Neural progenitor cell (in vitro differentiated cells): ENCODE measurements at regions not wholly inside any gene's neighbourhood (a gene's known extent, or its start where the extent isn't known, plus 50 kb on each side); places are given as distances from the start of the nearest gene placed in this dataset.

Experiments used
- DNase-seq: peaks from one replicate; pipeline ENCODE4 v3.0.0-alpha.2; 2016; ENCODE audit warnings: low spot score
- H2AFZ ChIP-seq: fragments of 200-600 bp; sonication (generic); replicated peaks from 2 replicates; pipeline ENCODE4 v1.6.1; 2016; ENCODE audit warnings: antibody characterized with exemption
- H3F3A ChIP-seq: fragments of 200-600 bp; sonication (generic); 2 replicates; pipeline ENCODE4 v1.6.1; 2016; ENCODE audit warnings: antibody characterized with exemption, low read depth
- H3K27ac ChIP-seq: fragments of 200-600 bp; sonication (generic); 2 replicates; pipeline ENCODE4 v1.5.1; 2016; ENCODE audit warnings: mild to moderate bottlenecking
- H3K27me3 ChIP-seq: fragments of 200-600 bp; sonication (generic); 2 replicates; pipeline ENCODE4 v1.6.1; 2016; ENCODE audit warnings: mild to moderate bottlenecking, moderate library complexity
- H3K36me3 ChIP-seq: fragments of 200-600 bp; sonication (generic); 2 replicates; pipeline ENCODE4 v1.5.1; 2016
- H3K4me1 ChIP-seq: fragments of 200-600 bp; sonication (generic); 2 replicates; pipeline ENCODE4 v1.6.1; 2016; ENCODE audit warnings: mixed run types
- H3K4me2 ChIP-seq: fragments of 200-600 bp; sonication (generic); 2 replicates; pipeline ENCODE4 v1.6.1; 2016
- H3K4me3 ChIP-seq: fragments of 200-600 bp; sonication (generic); 2 replicates; pipeline ENCODE4 v1.5.1; 2016
- H3K79me2 ChIP-seq: fragments of 200-600 bp; sonication (generic); 2 replicates; pipeline ENCODE4 v1.6.1; 2016; ENCODE audit warnings: low read depth
- H3K9ac ChIP-seq: fragments of 200-600 bp; sonication (generic); 2 replicates; pipeline ENCODE4 v1.6.1; 2016
- H3K9me3 ChIP-seq: fragments of 200-600 bp; sonication (generic); 2 replicates; pipeline ENCODE4 v1.5.1; 2016; ENCODE audit warnings: low read depth
- H4K20me1 ChIP-seq: fragments of 200-600 bp; sonication (generic); 2 replicates; pipeline ENCODE4 v1.6.1; 2016; ENCODE audit warnings: low read depth
- H3K27ac Mint-ChIP-seq: 3 replicates; pipeline ENCODE4 v1.8.0; 2021; ENCODE audit warnings: mixed read lengths
- H3K27me3 Mint-ChIP-seq: 2 replicates; pipeline ENCODE4 v1.8.0; 2022; ENCODE audit warnings: low read depth, mild to moderate bottlenecking, inconsistent platforms, moderate library complexity, mixed read lengths; ENCODE audit not compliant: insufficient read depth
- H3K36me3 Mint-ChIP-seq: 3 replicates; pipeline ENCODE4 v1.8.0; 2021; ENCODE audit warnings: mixed read lengths
- H3K4me1 Mint-ChIP-seq: 3 replicates; pipeline ENCODE4 v1.8.0; 2021; ENCODE audit warnings: mixed read lengths
- H3K4me3 Mint-ChIP-seq: 3 replicates; pipeline ENCODE4 v1.8.0; 2021; ENCODE audit warnings: mild to moderate bottlenecking, moderate library complexity, mixed read lengths
- H3K9me3 Mint-ChIP-seq: 3 replicates; pipeline ENCODE4 v1.8.0; 2020; ENCODE audit warnings: mixed read lengths
- CTCF ChIP-seq: fragments of 200-600 bp; sonication (generic); IDR thresholded peaks from 2 replicates; pipeline ENCODE4 v1.5.1; 2017; ENCODE audit warnings: antibody characterized with exemption, mild to moderate bottlenecking
- EZH2 ChIP-seq: fragments of 200-600 bp; sonication (generic); IDR thresholded peaks from 2 replicates; pipeline ENCODE4 v1.6.1; 2017; ENCODE audit warnings: antibody characterized with exemption, mild to moderate bottlenecking, moderate library complexity
- EZH2phosphoT487 ChIP-seq: fragments of 200-600 bp; sonication (generic); IDR thresholded peaks from 2 replicates; pipeline ENCODE4 v1.6.1; 2017; ENCODE audit warnings: antibody characterized with exemption

- Mint-ChIP-seq H3K36me3 (no peaks in the 10 kb centered on the region), H3K9me3 (peaks cover 26% of the 10 kb centered on the region), H3K4me1 (no peaks in the 10 kb centered on the region), H3K27ac (no peak overlapping the region), H3K4me3 (no peak overlapping the region), H3K27me3 (peaks cover 8% of the 10 kb centered on the region)
- no peaks in the 10 kb centered on the region for H3F3A ChIP-seq
- no peak overlapping the region for H3K4me2 ChIP-seq
- no peak overlapping the region for H2AFZ ChIP-seq
- no peaks in the 10 kb centered on the region for H3K36me3 ChIP-seq
- no peak overlapping the region for H3K9ac ChIP-seq
- TF ChIP-seq EZH2phosphoT487 (no peak), EZH2 (no peak), CTCF (no peak)
- no peaks in the 10 kb centered on the region for H3K4me1 ChIP-seq
- H3K27me3 ChIP-seq, result no peaks in the 10 kb centered on the region
- H3K4me3 ChIP-seq, result no peak overlapping the region
- no peak overlapping the region for H3K27ac ChIP-seq
- no peaks in the 10 kb centered on the region for H3K9me3 ChIP-seq
- no peaks in the 10 kb centered on the region for H4K20me1 ChIP-seq
- DNase-seq, result no peak
- H3K79me2 ChIP-seq, result no peaks in the 10 kb centered on the region
Observed at GRCh38 chr5:18252559-18252958, 618.3 kb downstream of the TAF11L14 start.

GRCh38 chr5:18264126-18264882, 630.0 kb downstream of the TAF11L14 start:
- Mint-ChIP-seq H3K9me3 (peaks cover 4% of the 10 kb centered on the region), H3K4me1 (no peaks in the 10 kb centered on the region), H3K36me3 (no peaks in the 10 kb centered on the region), H3K4me3 (no peak overlapping the region), H3K27ac (no peak overlapping the region), H3K27me3 (no peaks in the 10 kb centered on the region)
- Histone ChIP-seq H3K27me3 (no peaks in the 10 kb centered on the region), H3K36me3 (peaks cover 3% of the 10 kb centered on the region), H3K27ac (no peak overlapping the region), H3K79me2 (no peaks in the 10 kb centered on the region), H4K20me1 (no peaks in the 10 kb centered on the region), H3K4me2 (no peak overlapping the region), H3K4me1 (no peaks in the 10 kb centered on the region), H3F3A (no peaks in the 10 kb centered on the region), H3K9ac (no peak overlapping the region), H2AFZ (no peak overlapping the region), H3K4me3 (no peak overlapping the region), H3K9me3 (no peaks in the 10 kb centered on the region)
- no peak for TF ChIP-seq EZH2phosphoT487
- no peak for TF ChIP-seq CTCF
- no peak for TF ChIP-seq EZH2
- no peak for DNase-seq

- Histone ChIP-seq H3K4me3 (no peak overlapping the region), H3K79me2 (no peaks in the 10 kb centered on the region), H3K27me3 (no peaks in the 10 kb centered on the region), H2AFZ (no peak overlapping the region), H3K4me1 (no peaks in the 10 kb centered on the region), H3K27ac (no peak overlapping the region), H3K4me2 (no peak overlapping the region), H3K9ac (no peak overlapping the region), H3F3A (no peaks in the 10 kb centered on the region), H3K36me3 (no peaks in the 10 kb centered on the region), H4K20me1 (no peaks in the 10 kb centered on the region), H3K9me3 (no peaks in the 10 kb centered on the region)
- Mint-ChIP-seq H3K4me3 (no peak overlapping the region), H3K36me3 (no peaks in the 10 kb centered on the region), H3K9me3 (no peaks in the 10 kb centered on the region), H3K4me1 (no peaks in the 10 kb centered on the region), H3K27me3 (no peaks in the 10 kb centered on the region), H3K27ac (no peak overlapping the region)
- TF ChIP-seq EZH2phosphoT487 (no peak), CTCF (no peak)
- DNase-seq, result no peak
Observed at GRCh38 chr5:18270635-18271338, 636.5 kb downstream of the TAF11L14 start.
